Activated CD4-positive, alpha-beta memory T cell treated with anti-CD3 and anti-CD28 coated beads, Interleukin-2, amount 10 ng/mL, durations not matched to agents 7 days and 5 days (primary cell): ENCODE measurements at regions not wholly inside any gene's neighbourhood (a gene's known extent, or its start where the extent isn't known, plus 50 kb on each side); places are given as distances from the start of the nearest gene placed in this dataset.

Source experiments
- CTCF ChIA-PET: fragments of 350-600 bp; sonication (Branson Sonifier 250); formaldehyde crosslinking; loops from one replicate; lab custom pipeline; 2021; ENCODE audit warnings: antibody characterized with exemption, inconsistent platforms; lab: Charles Lee
- POLR2A ChIA-PET: fragments of 350-600 bp; sonication (Branson Sonifier 250); formaldehyde crosslinking; loops from one replicate; lab custom pipeline; 2021; ENCODE audit warnings: antibody characterized with exemption; lab: Charles Lee
- DNase-seq: peaks from one replicate; pipeline ENCODE4 v3.0.0-alpha.2; 2020
- H3K27ac Mint-ChIP-seq: one replicate; pipeline ENCODE4 v1.8.0; 2021; ENCODE audit warnings: mild to moderate bottlenecking, mixed read lengths
- H3K27me3 Mint-ChIP-seq: one replicate; pipeline ENCODE4 v1.8.0; 2021; ENCODE audit warnings: mixed read lengths
- H3K36me3 Mint-ChIP-seq: one replicate; pipeline ENCODE4 v1.8.0; 2021; ENCODE audit warnings: low read depth, mixed read lengths
- H3K4me1 Mint-ChIP-seq: one replicate; pipeline ENCODE4 v1.8.0; 2021; ENCODE audit warnings: mixed read lengths
- H3K4me3 Mint-ChIP-seq: one replicate; pipeline ENCODE4 v1.8.0; 2021; ENCODE audit warnings: mild to moderate bottlenecking, mixed read lengths
- H3K9me3 Mint-ChIP-seq: one replicate; pipeline ENCODE4 v1.8.0; 2021; ENCODE audit warnings: mixed read lengths

GRCh38 chr11:119995730-119996491 lies 142.0 kb downstream of the TRIM29 start:
- H3K36me3 Mint-ChIP-seq, result no peaks in the 10 kb centered on the region
- H3K4me1 Mint-ChIP-seq, result no peaks in the 10 kb centered on the region

GRCh38 chr11:119993722-119994121 lies 144.2 kb downstream of the TRIM29 start:
- Mint-ChIP-seq H3K27me3 (peaks cover 6% of the 10 kb centered on the region), H3K4me1 (no peaks in the 10 kb centered on the region), H3K27ac (no peak overlapping the region), H3K9me3 (no peaks in the 10 kb centered on the region), H3K36me3 (no peaks in the 10 kb centered on the region), H3K4me3 (no peak overlapping the region)
- POLR2A ChIA-PET, result no interaction called here
- DNase-seq, result no peak
- CTCF ChIA-PET, result no interaction called here

More at GRCh38 chr11:119995730-119996491, 142.0 kb downstream of the TRIM29 start:
- POLR2A ChIA-PET, result no interaction called here
- CTCF ChIA-PET, result no interaction called here
- H3K9me3 Mint-ChIP-seq, result no peaks in the 10 kb centered on the region
- no peak overlapping the region for H3K4me3 Mint-ChIP-seq
- H3K27ac Mint-ChIP-seq, result no peak overlapping the region
- no peak for DNase-seq
- H3K27me3 Mint-ChIP-seq, result peaks cover 6% of the 10 kb centered on the region

DNA sequence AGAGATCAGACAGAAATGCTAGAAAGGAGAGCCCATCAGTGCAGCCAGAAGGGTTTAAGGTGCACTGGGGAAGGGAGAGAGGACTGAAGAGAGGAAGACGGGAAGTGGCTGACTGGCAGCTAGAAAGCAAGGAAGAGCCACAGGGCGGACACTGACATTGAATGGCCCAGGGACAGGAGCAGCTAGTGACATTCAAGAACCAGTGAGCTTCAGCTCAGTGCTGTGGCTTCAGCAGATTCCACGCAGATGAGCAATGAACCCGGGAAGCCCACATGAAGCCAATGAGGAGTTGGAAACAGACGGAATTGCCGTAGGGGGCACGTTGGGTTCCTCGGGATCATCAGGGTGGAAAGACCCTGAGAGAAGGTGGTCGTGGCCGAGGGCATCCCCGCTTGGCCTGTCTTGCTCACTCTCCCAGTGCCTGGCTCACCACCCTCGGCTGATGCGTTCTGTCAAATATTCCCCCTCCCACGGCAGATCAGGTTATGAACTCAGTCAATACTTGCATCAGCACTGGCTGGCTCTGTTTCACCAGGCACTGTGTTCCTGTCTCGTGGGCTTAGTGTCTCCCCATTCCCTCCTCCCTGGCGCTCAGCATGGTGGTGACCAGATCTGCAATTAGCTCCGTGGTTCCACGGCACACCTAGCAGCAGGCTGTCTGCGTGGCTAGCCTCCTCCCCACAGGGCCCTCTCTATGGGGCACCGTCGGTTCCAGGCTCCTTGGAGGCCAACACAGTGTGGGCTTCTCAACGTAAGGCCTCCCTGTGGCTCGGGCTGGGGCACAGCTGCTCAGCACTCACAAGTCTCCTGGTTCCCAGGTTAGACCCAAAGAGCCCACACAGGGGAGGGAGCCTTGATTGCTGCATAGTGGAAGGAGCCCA lies 145.5 kb downstream of the TRIM29 start:
- POLR2A ChIA-PET, result no interaction called here
- H3K4me3 Mint-ChIP-seq, result no peak overlapping the region
- CTCF ChIA-PET, result no interaction called here
- H3K36me3 Mint-ChIP-seq, result no peaks in the 10 kb centered on the region
- H3K27ac Mint-ChIP-seq, result no peak overlapping the region
- H3K4me1 Mint-ChIP-seq, result no peaks in the 10 kb centered on the region
- H3K9me3 Mint-ChIP-seq, result no peaks in the 10 kb centered on the region
- DNase-seq, result no peak
- H3K27me3 Mint-ChIP-seq, result peaks cover 9% of the 10 kb centered on the region

DNA sequence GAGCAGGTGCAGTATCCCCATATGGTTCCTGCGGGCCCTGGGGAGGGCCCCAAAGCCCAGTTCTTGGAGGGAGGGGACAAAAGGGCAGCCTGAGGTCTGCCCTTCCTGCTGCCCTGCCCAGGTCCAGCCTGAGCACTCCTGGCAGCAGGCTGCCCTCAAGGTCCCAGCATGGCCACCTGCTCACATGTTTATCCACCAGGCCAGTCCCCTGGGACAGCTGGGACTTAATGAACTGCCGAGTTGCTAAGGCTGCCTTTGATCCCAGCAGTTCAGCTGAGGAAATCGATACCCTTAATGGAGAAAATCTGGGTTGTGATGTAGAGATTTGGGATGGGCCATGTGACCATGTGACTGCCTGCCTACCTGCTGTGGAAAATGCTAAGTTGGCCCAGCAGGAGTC lies 146.2 kb downstream of the TRIM29 start:
- Mint-ChIP-seq H3K9me3 (no peaks in the 10 kb centered on the region), H3K4me1 (no peaks in the 10 kb centered on the region), H3K27ac (no peak overlapping the region), H3K27me3 (peaks cover 9% of the 10 kb centered on the region), H3K4me3 (no peak overlapping the region), H3K36me3 (no peaks in the 10 kb centered on the region)
- POLR2A ChIA-PET, result no interaction called here
- CTCF ChIA-PET, result no interaction called here
- no peak for DNase-seq

DNA sequence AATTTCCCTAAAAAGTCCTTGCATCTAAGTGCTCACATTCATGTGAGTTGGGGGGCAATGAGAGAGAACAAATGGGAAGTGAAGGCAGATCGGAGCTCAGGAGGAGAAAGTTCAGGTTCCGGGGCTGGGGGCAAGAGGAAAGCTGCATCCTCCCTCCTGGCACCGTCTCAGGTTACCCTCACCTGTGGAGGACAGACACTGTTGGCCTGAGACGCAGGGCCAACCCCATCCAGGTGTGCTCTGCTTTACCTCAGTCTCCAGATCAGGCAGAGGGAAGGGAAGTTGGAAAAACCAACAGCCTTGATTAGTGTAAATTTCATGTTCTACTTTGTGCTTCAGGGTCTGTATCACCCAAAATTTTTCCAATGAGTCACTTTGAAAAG lies 146.9 kb downstream of the TRIM29 start:
- Mint-ChIP-seq H3K27me3 (peaks cover 9% of the 10 kb centered on the region), H3K27ac (no peak overlapping the region), H3K4me1 (no peaks in the 10 kb centered on the region), H3K36me3 (no peaks in the 10 kb centered on the region), H3K9me3 (no peaks in the 10 kb centered on the region), H3K4me3 (no peak overlapping the region)
- CTCF ChIA-PET, result no interaction called here
- POLR2A ChIA-PET, result no interaction called here
- DNase-seq, result no peak

DNA sequence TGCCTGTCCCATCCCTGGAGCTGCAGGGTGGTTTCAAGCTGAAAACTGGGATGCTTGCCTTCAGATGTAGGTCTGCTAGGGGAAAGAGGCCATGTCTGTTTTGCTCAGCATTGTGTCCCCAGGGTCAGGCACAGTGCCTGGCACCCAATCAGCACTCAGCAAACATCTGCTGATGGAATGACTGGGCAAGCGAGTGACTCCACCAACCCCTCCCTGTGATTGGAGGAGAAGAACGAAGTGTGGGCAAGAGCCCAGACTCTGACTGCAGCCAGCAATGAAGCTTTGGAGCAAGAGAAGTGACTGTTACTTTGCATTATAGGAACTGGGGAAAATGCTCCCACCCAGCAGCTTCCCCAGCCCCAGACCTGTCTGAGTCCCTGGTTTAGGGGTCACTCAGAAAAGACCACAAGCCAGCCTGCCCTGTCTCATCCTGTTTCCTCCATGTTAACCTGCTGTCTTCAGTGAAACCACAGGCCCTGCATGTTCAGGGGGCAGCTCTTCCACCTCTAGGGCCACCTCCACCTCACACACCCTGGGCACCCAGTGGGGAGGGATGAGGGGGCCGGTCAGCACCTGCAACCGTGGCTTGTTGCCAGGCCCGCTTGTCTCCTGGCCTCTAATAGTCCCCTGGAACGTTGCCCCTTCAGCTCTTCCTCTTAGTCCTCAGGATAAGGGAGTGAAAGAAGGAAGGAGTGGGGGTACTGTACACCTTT lies 147.4 kb downstream of the TRIM29 start:
- Mint-ChIP-seq H3K27ac (no peak overlapping the region), H3K36me3 (no peaks in the 10 kb centered on the region), H3K9me3 (no peaks in the 10 kb centered on the region), H3K4me1 (no peaks in the 10 kb centered on the region), H3K27me3 (peaks cover 9% of the 10 kb centered on the region), H3K4me3 (no peak overlapping the region)
- POLR2A ChIA-PET, result no interaction called here
- DNase-seq, result no peak
- CTCF ChIA-PET, result no interaction called here

DNA sequence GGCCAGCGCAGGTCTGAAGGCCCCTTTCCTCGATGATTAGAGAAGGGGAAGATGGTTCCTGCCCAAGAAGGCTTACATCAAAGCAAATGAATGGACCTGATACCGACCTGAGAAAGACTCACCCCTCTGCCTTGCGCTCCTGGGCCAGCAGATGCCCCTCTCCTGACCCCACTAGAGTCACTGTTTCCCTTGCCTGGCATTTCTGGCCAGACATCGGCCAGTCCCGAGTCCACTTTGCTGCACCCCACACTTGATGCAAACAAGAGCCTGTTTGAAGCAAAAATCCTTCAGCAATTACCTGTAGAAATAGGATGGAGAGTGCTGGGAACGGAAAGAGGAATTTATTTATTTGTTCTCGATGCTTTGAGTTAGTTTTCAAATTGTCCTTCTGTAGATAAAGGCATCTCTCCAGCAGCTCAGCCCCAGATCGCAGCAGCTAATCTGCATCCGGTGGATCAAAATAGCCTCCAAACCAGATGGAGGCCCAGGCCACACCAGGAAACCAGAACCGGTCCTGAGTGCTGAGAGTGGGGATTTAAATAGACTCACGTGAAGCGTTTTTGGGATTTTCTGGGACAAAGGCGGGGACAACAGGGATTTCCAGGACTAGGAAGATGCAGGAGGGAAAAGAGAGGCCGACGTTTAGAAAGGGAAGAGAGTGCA lies 148.6 kb downstream of the TRIM29 start:
- peaks cover 11% of the 10 kb centered on the region for H3K27me3 Mint-ChIP-seq
- ChIA-PET CTCF (no interaction called here), POLR2A (no interaction called here)
- no peak for DNase-seq
- H3K9me3 Mint-ChIP-seq, result no peaks in the 10 kb centered on the region
- H3K27ac Mint-ChIP-seq, result no peak overlapping the region
- H3K4me3 Mint-ChIP-seq, result no peak overlapping the region
- H3K4me1 Mint-ChIP-seq, result no peaks in the 10 kb centered on the region
- no peaks in the 10 kb centered on the region for H3K36me3 Mint-ChIP-seq

DNA sequence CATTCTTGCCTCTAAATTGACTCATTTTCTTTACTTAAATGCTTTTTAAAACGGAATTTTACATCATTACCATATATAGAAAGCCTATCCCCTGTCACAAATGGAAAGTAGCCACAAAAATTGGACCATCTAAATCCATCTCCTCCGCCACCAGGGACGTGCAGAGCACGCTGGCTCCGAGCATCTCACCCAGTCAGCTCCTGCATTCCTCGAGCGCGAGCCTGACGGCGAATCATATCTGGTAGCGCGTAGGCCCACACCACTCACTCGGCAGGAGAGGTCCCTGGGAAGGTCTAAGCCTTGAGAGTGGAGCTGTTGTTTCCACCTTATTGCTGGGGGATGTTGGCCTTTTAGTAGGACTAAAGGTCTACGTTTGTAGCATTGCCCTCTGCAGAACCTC lies 152.4 kb downstream of the TRIM29 start:
- Mint-ChIP-seq H3K9me3 (no peaks in the 10 kb centered on the region), H3K4me3 (no peak overlapping the region), H3K4me1 (no peaks in the 10 kb centered on the region), H3K36me3 (no peaks in the 10 kb centered on the region), H3K27me3 (peaks cover 14% of the 10 kb centered on the region), H3K27ac (no peak overlapping the region)
- ChIA-PET CTCF (no interaction called here), POLR2A (no interaction called here)
- no peak for DNase-seq

DNA sequence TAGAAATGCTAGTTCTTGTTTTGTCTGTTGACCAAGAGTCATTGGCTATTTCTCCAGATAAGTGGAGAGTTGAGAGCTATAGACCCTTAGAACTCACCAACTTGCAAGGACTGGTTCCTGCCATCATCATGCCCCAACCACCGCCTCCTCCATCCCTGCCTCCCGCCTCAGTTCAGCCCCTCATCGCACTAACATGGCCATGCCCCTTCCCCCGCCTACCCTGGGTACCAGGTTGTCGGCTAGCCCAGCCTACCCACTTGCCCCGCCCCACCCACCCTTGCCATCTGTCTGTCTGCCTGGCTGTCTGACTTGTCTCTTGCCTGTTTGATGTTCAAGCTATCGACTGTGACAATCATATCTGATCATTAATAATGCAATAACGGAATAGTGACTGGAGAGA lies 154.1 kb downstream of the TRIM29 start:
- no peaks in the 10 kb centered on the region for H3K36me3 Mint-ChIP-seq
- H3K27ac Mint-ChIP-seq, result no peak overlapping the region
- CTCF ChIA-PET, result no interaction called here
- DNase-seq, result no peak
- H3K4me3 Mint-ChIP-seq, result no peak overlapping the region
- H3K9me3 Mint-ChIP-seq, result no peaks in the 10 kb centered on the region
- no peaks in the 10 kb centered on the region for H3K4me1 Mint-ChIP-seq
- POLR2A ChIA-PET, result no interaction called here
- H3K27me3 Mint-ChIP-seq, result peaks cover 8% of the 10 kb centered on the region

GRCh38 chr11:119983240-119983732 lies 154.6 kb downstream of the TRIM29 start:
- H3K4me3 Mint-ChIP-seq, result no peak overlapping the region
- no peaks in the 10 kb centered on the region for H3K9me3 Mint-ChIP-seq
- H3K36me3 Mint-ChIP-seq, result no peaks in the 10 kb centered on the region
- H3K27me3 Mint-ChIP-seq, result peaks cover 6% of the 10 kb centered on the region
- ChIA-PET POLR2A (no interaction called here), CTCF (interaction anchor here (1.2 kb wide), 1 partner anchor 52 kb away, joined by 3 read pairs; no protein-coding TSS in a partner anchor)
- no peak for DNase-seq
- H3K4me1 Mint-ChIP-seq, result no peaks in the 10 kb centered on the region
- H3K27ac Mint-ChIP-seq, result no peak overlapping the region

GRCh38 chr11:119982517-119983239 lies 155.2 kb downstream of the TRIM29 start:
- Mint-ChIP-seq H3K27me3 (peaks cover 4% of the 10 kb centered on the region), H3K9me3 (no peaks in the 10 kb centered on the region), H3K27ac (no peak overlapping the region), H3K4me3 (no peak overlapping the region), H3K4me1 (no peaks in the 10 kb centered on the region), H3K36me3 (no peaks in the 10 kb centered on the region)
- DNase-seq, result no peak
- CTCF ChIA-PET, result interaction anchor here (1.2 kb wide), 1 partner anchor 52 kb away, joined by 3 read pairs; no protein-coding TSS in a partner anchor
- POLR2A ChIA-PET, result interaction anchor here (1.0 kb wide), 1 partner anchor 36 kb away, joined by 3 read pairs; no protein-coding TSS in a partner anchor

GRCh38 chr11:119980431-119980830 lies 157.5 kb downstream of the TRIM29 start:
- CTCF ChIA-PET, result no interaction called here
- Mint-ChIP-seq H3K9me3 (no peaks in the 10 kb centered on the region), H3K4me1 (no peaks in the 10 kb centered on the region), H3K27ac (no peak overlapping the region), H3K27me3 (peaks cover 4% of the 10 kb centered on the region), H3K4me3 (no peak overlapping the region), H3K36me3 (no peaks in the 10 kb centered on the region)
- no peak for DNase-seq
- POLR2A ChIA-PET, result no interaction called here
